Renal cortical epithelial cell (primary cell): ENCODE measurements at regions not wholly inside any gene's neighbourhood (a gene's known extent, or its start where the extent isn't known, plus 50 kb on each side); places are given as distances from the start of the nearest gene placed in this dataset.
A peak's percentile ranks its signal among the peaks of the same experiment; 100 is the strongest.

ENCODE experiments used
- DNase-seq: peaks from one replicate; pipeline ENCODE4 v3.0.0-alpha.2; 2011; ENCODE audit warnings: low read depth

DNA sequence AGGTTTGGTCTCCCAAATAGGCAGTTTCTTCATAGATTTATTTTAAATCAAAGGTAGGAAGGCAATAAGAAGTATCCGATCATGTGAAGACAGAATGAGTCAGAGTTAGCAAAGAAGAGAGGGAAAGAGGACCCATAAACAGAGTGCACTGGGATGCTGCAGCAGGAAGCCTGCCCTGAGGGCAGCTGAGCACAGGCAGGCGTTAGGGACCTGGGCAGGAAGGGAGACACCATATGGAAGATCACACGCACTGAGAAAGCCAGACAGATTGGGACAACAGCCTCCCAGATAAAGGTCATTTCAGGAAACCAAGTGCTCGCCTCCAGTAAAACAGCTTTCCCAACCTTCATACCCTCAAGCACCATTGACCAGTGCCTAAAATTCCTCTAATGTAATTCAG, 598.0 kb downstream of the EFNB2 start:
- DNase-seq, result peak; percentile 23

DNA sequence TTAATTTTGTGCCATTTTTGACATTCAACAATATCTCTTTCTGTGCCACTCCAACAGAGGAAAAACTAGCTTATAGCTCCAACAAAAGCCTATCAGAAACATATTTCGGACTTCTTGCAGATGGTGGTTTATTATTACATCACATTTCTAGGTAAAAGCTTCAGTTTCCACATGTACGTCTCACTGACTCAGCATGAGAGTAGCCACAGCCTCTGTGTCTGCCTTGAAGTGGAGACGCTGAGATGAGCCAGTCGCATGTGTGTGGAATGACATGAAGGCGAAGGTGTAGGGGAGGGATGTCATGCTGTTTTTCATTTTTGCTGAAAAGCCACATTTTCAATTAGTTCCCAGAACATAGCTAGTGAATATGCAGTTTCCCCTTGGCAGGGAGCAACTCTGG, 598.6 kb downstream of the EFNB2 start:
- no peak for DNase-seq

DNA sequence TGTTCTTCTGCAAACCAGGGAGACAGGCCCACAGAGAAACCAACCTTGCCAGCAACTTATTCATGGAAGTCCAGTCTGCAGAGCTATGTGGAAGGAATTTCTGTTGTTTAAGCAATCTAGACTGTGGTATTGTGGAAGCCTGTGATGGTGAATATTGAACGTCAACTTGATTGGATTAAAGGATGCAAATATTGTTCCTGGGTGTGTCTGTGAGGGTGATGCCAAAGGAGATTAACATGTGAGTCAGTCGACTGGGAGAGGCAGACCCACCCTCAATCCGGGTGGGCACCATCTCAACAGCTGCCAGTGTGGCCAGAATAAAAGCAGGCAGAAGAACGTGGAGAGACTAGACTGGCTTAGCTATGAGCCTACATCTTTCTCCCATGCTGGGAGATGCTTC, 606.0 kb downstream of the EFNB2 start:
- no peak for DNase-seq

DNA sequence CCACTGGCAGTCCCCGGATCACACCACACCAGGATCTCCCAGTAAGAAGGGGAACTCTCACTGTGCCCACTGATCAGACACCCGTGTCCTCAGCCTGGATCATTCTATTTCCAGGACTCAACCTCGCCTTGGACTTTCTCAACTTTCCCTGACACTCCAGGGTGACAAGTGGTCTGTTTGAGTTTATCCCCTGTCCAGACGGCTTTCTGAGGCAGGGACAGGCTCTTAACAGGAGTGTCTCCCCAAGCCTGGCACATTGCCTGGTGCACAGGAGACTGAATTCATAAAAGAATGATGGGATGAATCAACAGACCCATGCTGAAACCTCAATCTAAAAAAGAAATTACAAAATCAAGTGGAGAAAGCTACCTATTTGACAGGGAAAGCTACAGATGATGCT, 606.6 kb downstream of the EFNB2 start:
- DNase-seq, result no peak

DNA sequence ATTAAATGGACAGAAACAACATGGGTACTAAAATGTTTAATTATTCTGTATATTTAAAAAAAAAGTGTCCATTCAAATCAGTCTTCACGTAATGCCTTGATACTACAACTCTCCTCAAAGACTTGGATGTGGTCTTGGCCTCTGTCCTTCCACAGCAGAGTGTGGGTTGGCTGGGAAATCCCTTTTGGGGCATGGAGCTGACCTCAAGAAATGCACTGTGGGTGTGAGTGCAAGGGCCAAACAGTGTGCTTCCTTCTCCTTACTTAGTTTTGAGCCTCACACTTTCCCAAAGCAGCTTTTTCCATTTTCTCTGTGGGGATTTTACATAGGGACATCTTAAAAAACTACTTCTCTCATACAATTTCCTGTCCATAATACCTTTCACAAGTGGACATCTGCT, 607.4 kb downstream of the EFNB2 start:
- DNase-seq, result no peak

DNA sequence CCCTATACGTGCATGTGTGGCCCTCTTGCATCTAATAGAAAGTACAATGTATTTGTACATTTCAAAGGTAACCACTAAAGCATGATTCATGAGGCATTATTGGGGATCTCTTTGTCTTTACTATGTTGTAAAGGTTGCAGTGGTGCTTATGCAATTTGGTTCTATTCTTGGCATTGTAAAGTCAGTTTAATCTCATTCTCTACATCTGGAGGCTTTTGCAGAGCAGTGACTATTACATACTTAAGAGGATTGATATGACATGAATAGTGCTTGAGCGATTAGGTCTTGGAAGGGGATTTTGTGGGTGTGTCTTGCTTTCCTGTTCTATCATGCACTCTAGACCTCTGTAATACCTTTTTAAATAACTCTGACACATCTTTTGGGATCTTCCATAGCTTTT, 610.0 kb downstream of the EFNB2 start:
- peak; percentile 36 for DNase-seq

DNA sequence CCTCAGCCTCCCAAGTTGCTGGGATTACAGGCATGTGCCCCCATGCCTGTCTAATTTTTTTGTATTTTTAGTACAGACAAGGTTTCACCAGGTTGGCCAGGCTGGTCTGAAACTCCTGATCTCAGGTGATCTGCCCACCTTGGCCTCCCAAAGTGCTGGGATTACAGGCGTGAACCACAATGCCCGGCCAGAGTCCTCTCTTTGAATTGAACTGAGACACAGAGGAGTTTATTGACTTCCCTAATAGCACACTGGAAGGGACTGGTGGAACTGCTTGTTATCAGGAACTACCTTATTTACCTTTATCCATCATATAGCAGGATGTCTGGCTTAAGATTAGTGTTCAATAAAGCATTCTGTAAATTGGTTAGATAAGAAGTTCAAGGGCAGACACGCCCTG, 613.8 kb downstream of the EFNB2 start:
- no peak for DNase-seq

DNA sequence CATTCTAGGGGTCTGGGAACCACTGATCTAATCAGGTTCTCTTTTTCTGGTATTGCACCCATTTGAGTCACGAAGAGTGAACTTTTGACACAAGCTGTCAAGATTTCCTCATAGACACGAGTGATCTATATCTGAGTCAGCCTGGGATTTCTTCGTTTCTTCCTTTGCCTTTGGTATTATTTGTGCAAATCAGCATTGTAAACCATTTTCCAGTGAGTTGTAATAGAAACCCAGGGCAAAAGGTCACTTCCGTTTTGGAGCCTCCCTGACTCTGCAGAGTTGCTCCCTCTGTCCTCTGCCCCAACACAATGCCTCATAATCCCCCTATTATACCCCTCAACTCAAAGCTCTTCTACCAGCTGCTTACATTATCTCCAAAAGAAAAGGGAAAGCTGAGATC, 615.1 kb downstream of the EFNB2 start:
- peak; percentile 82 for DNase-seq

DNA sequence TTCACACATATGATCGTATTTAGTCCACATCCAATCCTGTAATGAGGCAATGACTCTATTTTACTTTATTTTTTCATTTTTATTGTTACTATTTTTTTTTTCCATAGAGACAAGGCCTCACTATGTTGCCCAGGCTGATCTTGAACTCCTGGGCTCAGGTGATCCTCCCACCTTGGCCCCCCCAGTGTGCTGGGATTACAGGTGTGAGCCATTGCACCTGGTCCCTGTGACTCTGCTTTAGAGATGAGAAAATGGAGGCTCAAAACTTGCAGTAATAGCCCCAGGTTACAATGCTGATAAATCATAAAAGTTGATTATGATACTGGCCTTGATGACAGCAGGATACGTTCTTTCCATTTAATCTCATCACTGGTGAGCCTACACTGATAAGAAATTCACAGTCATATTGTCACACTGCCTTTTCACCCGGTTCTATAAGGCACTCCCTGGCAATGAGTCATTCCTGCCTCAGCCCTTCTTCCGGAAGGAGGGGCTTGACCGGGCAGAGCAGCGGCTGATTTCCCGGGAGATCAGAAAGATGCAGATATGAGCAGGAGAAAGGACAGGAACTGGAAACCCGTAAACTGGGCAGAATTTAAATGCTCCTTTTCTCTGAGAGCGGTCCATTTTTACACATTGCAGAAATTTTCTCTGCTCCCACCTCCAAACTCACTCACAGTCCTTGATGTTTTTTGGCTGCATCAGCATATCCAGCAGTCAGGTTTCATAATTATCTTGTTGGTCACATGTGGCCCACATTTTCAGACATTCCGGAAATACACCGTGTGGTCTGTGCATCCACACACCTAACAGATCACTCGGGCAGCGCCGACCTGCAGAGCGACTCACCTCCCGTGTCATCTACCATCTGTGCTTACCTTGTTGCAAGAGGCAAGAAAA, 616.4 kb downstream of the EFNB2 start:
- DNase-seq, result peak; percentile 76

DNA sequence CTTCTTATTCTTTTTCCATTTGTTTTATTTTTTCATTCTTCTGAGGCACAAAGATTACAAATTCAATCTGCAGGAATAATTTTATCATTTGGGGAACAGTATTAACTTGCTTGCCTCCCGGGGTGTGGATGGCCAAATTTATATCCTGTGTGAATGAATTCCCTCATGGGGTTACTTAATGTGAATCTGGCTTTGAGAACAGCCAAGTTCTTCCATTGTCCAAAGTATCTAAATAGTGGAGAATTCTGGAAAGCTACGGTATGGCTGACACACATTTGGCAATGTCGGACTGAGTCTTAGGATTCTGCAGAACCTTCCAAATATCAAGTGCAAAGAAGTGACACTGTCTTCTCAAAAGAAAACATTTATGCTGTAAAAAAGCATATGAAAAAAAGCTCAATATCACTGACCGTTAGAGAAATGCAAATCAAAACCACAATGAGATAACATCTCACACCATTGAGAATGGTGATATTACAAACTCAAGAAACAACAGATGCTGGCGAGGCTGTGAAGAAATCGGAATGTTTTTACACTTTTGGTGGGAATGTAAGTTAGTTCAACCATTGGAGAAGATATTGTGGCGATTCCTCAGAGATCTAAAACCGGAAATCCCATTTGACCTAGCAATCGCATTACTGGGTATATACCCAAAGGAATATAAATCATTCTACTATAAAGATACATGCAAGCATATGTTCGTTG, 620.2 kb downstream of the EFNB2 start:
- no peak for DNase-seq

DNA sequence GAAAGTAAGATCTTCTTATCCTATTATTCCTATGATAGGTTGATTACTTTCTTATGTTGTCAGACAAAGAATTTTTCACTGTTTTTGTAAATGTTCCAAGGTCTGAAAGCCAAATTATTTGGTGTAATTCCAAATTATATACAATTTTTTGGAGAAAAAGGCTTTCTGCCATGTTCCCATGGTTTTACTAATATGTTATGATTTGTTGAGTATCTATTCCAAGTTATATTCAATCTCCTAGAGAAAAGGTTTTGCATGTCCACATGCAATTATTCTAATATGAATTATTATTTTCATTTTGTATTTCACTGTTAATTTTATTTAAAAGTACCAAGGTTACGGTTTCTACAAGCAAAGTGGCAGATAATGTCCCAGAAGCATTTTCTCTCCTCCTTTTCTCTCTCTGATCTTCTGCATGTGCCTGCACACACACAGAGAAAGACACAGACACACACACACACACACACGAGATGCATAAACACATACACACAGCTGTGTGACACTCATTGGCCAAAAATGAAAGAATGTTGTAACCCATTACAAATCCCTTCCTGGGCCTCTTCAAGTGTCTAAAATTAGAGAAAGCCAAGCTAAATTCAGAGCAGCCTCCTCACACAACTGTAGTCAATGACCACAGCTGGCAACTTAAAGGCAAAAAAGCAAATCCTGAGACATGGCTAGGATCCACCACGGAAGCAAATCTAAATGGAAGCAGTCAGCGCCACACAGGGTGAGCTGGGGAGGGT, 621.0 kb downstream of the EFNB2 start:
- DNase-seq, result no peak

DNA sequence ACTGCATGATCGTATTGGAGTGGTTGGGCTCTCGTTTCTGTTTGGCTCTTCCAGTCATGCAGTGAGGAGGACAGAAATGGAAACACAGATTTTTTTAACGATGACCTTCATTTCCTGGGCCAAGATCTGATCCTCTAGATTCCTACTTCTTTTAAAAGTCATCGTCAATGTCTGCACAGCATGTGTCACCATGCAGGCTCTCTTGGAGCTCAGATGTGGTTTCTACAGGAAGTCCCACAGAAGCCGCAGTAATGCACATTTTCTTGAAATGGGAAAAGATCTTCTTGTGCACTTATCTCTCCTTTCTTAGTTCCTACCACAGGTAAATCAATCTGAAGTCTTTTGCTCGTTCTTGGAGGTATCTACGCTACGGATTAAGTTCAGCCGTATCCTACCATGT, 626.9 kb downstream of the EFNB2 start:
- DNase-seq, result no peak

DNA sequence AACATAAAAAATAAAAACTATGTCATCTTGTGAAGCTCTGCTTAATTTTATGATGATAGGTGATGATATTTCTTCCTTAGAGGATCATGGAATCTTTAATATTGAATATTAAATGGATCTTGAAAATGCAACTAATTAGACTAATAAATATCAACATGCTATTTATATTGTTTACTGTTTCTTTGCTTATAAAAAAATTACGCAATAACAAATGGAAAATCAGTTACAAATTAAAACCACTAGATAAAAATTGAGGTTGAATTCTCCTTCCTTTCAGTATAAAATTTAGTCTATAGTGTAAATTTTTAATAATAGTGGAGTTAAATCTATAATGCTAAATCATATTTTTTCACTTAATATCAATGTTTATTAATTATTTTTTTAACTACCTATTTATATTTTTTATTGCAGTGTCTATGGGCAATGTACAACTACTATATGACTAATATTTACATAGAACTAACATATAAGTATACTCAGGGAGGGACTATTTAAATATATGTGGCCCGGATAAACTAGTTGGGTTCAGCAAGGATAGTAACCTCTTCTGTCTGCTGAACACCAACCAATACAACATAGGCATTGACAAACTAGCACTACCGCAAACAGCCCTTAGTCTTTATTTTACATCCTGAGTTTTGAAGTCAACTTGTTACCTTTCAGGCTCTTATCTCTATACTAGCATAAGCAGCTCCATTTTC, 628.0 kb downstream of the EFNB2 start:
- DNase-seq, result no peak

DNA sequence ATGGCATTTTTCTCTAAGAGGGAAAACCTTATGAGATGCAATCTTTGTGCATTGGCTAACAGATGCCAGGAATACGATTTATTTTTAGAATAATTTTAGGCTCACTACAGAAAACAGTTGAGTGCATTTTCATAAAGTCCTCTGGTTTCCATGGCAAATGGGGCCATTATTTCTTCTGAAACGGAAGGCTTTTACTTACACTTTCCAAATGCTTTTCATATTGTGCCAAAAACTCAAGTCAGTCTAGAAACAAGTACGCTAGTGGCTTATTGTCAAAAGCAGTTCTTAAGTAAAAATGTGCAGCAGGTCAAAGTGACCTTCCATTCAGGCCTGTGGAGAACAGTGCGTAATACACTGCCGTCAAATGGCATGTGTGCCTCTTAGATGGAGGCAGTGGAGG, 628.7 kb downstream of the EFNB2 start:
- no peak for DNase-seq

DNA sequence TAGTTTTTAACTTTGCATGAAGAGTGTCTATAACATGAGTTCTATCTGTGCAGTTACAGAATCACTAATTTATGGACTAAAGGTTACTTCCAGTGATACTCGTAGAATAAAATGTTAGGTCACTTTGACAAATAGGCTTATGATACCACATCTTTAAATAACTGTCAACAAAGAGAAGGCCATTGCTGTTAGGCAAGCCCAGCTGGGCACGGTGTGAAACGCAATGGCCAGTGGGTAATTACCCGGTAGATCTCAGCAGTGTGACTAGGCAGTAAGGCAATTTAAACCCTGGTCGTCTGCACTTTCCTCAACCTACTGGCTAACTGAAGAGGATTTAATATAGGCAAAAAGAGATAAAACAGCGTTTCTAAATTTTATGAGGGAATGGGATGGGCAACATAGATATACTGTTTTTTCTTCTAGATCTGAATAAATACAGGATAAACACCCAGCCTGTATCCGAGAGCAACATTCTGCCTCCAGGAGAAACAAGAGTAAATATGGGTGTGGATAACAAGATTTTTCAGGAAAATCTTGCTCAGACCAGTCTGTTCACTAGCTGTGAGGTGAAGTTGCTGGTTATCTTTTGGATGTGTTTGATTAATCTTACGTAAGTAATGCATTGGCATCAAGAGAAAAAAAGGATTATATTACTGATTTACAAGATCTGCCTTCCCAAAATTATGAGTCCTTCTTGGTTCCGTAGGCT, 631.3 kb downstream of the EFNB2 start:
- DNase-seq, result no peak

DNA sequence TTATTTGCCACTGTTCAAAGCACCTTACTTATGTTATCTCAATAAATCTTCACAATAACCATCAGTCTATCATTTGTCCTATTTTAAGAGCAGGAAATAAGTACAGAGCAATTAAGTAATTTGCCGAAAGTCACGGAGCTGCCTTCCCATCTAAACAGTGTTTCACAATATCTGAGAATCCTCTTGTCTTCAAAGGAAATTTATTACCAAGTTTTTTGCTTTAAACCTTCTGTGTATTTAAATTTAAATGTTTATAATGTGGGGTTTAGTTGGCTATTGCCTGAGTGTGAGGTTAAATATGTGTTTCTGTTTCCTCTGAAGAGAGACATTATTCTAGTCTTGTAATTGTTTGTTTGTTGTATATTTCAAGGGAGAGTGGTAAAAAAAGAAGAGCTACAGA, 633.1 kb downstream of the EFNB2 start:
- DNase-seq, result no peak

DNA sequence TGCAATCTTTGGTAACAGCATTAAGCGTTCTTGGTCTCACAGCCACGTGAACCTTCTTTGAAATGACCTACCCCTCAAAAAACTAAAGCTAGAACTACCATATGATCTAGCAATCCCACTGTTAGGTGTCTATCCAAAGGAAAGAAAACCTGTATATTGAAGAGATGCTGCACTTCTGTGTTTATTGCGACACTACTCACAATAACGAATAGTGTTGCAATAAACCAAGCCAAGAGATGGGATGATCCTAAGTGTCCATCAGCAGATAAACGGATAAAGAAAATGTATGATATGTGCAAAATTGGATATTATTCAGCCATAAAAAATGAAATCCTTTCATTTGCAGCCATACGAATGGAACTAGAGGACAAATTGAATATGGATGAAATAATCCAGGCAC, 637.9 kb downstream of the EFNB2 start:
- DNase-seq, result no peak

DNA sequence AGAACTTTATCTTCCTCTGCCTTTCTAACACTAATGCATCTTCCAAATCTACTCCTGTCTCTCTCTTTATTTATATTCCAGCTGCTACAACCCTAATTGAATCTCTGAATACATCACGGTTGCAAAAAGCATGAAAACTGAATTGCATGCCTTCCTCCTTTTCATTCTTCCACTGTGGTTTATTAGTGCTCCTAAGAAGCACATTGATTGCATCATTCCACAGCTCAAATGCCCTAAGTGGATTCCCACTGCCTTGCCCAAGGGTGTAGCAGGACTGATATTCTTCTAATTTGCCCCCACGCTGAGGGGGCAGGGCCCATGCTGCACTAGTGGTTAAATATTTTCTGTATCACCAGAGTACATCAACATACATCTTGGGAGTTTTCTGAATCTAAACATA, 640.8 kb downstream of the EFNB2 start:
- DNase-seq, result peak; percentile 29

DNA sequence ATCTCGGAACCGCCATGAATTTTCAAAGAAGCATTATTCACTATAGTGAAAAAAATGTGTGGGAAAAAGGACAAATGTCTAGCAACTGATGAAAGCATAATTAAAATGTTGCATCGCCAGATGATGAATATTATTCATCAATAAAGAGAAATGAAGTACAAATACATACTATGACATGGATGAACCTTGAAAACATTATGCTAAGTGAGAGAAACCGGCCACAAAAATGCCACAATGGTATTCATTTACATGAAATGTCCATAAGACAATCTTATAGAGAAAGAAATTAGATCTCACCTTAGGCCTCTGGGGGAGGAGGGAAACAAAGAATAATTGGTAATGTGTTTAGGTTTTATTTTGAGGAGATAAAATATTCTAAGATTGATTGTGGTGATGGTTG, 645.0 kb downstream of the EFNB2 start:
- DNase-seq, result no peak

DNA sequence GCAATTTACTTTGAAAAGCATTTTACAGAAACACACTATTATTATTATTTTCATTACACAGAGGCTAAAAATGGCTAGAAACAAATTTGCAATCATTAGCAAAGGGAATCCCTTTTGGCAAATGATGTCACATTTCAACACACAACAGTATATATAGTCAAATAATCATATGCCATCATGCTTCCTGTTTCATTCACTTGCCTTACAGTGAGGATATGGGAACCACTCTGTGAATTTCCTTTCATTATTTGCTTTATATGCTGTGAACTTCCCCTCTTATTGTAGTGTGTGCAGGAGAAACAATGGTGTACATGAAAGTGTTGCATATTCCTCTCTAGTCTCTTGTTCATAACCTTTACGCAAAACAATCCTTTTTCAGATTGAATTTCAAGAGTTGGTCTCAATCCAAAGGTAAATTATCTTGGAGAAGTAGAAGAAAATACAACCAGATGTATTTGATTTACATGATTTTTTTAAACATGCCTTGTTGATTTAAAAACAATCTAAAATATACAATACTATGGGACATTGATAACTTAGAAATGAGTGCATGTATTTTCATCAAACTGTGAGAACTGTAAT, 657.3 kb downstream of the EFNB2 start:
- DNase-seq, result no peak

DNA sequence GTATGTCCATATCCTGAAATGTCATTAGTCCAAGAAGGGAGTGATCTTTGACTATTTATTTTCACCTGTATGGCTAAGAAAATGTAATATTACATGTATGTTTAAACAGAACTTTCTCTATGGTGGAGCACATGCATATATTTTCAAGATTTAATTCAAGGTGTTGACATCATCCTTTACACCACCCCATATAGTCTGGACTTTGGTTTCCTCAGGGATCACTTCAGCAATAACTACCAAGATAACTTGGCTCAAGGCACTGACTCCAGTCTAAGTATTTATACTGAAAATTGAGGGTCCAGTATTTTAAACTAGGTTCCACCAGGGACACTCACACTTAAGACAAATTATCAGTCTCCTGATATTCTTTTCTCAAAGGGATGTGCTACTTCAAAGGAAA, 660.6 kb downstream of the EFNB2 start:
- DNase-seq, result no peak
